Fibroblast of skin of back (primary cell): ENCODE measurements at regions not wholly inside any gene's neighbourhood (a gene's known extent, or its start where the extent isn't known, plus 50 kb on each side); places are given as distances from the start of the nearest gene placed in this dataset.

Experiments
- DNase-seq: peaks from one replicate; pipeline ENCODE4 v3.0.0-alpha.2; 2013

DNA sequence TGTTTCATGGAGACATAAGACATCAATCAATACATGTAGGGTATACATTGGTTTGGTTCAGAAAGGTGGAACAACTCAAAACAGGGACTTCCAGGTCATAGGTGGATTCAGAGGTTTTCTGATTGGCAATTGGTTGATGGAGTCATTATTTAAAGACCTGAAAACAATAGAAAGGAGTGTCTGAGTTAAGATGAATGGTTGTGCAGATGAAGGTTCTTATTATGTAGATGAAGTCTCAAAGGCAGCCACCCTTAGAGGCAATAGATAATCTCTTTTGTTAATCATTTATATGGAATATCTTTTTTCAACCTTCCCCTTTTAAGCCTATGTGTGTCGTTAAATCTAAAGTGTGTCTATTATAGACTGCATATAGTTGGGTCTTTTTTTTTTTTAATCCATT, 67.8 kb upstream of the LYPLAL1 start:
- DNase-seq, result no peak

DNA sequence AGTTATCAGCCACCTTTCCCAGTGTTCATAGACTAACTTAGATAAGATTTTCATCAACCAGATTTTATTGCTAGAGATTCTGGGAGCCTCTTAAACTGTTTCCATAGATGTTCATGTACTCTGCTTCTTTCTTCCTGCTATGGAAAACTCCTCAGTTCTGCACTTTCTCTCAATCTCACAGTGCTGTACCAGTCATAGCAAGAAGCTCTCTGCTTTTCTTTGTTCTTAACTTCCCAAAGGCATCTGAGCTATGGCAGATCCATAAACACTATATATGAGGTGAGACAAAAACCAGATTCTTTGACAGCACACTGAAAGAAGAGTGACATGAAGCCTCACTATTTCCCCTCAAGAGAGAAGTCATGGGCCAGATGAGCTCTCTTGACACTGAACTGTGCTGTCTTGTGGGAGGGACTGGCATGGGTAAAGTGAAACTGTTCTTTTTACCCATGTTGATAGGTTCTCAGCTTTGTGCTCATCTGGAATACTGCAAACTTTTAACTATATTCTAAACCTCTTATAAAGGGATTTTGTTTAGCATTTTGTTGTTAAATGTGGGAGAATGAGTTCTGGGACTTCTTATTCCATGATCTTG, 64.2 kb upstream of the LYPLAL1 start:
- no peak for DNase-seq

DNA sequence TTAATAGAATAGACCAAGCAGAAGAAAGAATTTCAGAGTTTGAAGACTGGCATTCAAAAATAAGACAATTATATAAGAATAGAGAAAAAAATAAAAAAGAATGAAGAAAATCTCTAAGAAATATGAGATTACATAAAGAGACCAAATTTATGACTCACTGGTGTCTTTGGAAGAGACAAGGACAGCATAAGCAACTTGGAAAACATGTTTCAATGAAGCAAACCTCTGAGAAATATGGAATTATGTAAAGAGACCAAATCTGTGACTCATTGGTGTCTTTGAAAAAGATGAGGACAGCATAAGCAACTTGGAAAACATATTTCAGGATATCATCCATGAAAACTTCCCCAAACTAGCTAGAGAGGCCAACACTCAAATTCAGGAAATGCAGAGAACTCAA, 60.4 kb upstream of the LYPLAL1 start:
- peak; percentile 48 for DNase-seq

DNA sequence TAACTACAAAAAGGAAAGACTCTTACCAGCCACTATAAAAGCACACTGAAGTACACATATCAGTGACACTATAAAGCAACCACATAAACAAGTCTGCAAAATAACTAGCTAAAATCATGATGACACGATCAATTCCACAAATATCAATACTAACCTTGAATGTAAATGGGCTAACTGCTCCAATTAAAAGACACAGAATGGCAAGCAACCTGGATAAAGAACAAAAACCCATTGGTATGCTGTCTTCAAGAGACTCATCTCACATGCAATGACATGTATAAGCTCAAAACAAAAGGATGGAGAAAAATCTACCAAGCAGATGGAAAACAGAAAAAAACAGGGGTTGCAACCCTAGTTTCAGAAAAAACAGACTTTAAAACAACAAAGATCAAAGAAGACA, 59.7 kb upstream of the LYPLAL1 start:
- DNase-seq, result no peak

DNA sequence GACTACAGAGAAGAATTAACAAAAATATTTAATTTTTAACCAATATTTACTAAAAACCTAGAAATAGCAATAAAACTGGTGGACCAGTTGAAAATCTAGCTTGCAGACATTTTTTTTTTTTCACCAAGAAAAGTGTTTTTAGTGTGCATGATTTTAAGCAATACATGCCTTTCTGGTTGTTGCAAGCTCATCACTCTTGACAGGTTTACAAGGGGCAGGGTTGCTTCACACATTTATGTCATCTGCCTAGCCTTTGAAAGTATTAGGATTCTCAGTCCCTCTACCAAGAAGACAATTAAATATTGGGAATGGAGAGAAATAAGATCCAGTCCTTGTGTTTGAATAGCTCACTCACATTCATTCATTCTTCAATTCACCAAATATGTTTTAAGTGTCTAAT, 53.8 kb upstream of the LYPLAL1 start:
- DNase-seq, result no peak

DNA sequence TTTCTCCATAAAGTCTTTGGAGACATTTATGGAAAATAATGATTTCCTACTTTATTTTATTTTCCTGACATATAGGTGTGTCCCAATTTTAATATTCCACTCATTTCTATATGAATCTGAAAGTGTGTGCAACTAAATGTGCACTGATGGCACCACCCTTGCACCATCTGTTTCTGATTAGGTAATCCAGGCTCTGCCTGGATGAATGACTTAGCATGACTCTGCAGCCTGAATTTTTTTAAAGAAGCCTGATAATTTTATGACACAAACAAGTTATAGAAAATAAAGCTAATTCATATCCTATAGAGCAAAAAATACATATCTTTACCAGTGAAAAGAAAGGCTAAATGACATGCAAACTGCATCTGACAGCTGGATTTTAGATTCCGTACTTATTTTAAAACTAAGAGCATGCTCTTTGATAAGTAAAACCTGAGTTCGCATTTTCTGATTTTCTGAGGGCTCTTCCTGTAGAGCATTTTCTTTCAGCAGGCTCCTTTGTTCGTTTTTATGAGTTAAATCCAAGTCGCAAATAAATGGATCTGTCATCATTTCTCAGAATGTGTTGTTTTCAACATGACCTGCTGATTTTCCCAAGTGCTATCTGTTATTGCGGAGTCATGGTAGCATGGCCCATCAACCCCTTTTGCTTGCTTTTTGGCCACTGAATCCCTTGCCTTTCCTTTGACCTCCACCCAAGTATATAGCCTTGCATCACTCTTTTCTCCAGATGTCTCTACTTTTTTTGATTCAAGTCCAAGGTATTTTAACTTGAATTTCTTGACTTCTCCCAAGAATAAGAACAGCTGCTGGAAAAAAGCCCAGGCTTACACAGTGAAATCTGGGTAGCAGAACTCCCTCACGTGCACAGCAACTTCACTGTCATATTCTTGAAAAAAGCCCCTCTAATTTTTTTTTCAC, 52.8 kb upstream of the LYPLAL1 start:
- DNase-seq, result peak; percentile 75

DNA sequence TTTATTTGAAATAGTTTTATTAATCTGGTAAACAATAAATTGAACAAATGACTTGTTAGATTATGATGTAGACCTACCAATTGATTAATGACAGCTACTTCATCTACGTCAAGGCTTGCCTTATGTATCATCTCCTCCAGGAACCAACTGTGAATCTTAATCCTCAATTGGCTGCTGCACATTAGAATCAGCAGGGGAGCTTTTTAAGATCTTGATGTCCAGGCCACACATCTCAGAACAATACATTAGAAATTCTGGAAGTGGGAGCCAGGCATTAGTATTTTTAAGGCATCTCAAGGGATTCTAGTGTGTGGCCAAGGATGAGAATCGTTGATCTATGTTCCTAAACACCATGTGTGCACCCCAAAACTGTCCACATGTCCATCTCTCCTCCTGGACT, 52.0 kb upstream of the LYPLAL1 start:
- no peak for DNase-seq

DNA sequence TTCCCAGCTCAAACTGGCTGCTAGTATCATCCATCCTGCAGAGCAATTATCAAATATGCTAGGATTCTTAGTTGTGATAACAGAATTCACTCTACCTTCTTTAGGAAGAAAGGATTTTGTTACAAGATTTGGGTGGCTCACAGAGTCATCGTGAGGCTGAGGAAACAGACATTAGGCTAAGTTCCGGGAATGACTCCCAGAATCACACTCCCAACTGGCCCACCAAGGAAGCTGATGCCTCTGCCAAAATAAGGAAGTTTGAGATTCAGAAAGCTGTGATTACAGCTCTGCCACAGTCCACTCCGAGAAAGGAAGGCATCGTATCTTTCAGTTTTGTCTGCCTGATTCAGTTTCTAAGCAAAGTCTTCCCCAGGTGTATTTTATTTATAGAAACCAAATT, 50.6 kb upstream of the LYPLAL1 start:
- DNase-seq, result no peak
